ENCODE measurements at regions not wholly inside any gene's neighbourhood (a gene's known extent, or its start where the extent isn't known, plus 50 kb on each side); places are given as distances from the start of the nearest gene placed in this dataset.

GRCh38 chr5:105033637-105034400, 1471.2 kb upstream of the NUDT12 start:
- TF ChIP-seq, protein P1, sequence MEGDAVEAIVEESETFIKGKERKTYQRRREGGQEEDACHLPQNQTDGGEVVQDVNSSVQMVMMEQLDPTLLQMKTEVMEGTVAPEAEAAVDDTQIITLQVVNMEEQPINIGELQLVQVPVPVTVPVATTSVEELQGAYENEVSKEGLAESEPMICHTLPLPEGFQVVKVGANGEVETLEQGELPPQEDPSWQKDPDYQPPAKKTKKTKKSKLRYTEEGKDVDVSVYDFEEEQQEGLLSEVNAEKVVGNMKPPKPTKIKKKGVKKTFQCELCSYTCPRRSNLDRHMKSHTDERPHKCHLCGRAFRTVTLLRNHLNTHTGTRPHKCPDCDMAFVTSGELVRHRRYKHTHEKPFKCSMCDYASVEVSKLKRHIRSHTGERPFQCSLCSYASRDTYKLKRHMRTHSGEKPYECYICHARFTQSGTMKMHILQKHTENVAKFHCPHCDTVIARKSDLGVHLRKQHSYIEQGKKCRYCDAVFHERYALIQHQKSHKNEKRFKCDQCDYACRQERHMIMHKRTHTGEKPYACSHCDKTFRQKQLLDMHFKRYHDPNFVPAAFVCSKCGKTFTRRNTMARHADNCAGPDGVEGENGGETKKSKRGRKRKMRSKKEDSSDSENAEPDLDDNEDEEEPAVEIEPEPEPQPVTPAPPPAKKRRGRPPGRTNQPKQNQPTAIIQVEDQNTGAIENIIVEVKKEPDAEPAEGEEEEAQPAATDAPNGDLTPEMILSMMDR (IDR thresholded peaks at IDR 0.05), result no peak
- no peak for TF ChIP-seq POLR2A (IDR thresholded peaks at IDR 0.05)
